GM23248 (cell line): ENCODE measurements at regions not wholly inside any gene's neighbourhood (a gene's known extent, or its start where the extent isn't known, plus 50 kb on each side); places are given as distances from the start of the nearest gene placed in this dataset.

Experiments used
- EZH2 ChIP-seq: fragments of 200-600 bp; sonication (generic); IDR thresholded peaks from 2 replicates; pipeline ENCODE4 v1.6.1; 2018; ENCODE audit warnings: antibody characterized with exemption, mild to moderate bottlenecking; ENCODE audit not compliant: insufficient read depth, poor library complexity, severe bottlenecking
- EZH2phosphoT487 ChIP-seq: fragments of 200-600 bp; sonication (generic); IDR thresholded peaks from 2 replicates; pipeline ENCODE4 v1.6.1; 2018; ENCODE audit warnings: antibody characterized with exemption, moderate library complexity, mild to moderate bottlenecking, low read depth; ENCODE audit not compliant: insufficient read depth

GRCh38 chr12:16435875-16436554 is 88.6 kb downstream of the MGST1 start:
- TF ChIP-seq EZH2phosphoT487: no peak
- no peak for TF ChIP-seq EZH2
